ENCODE measurements at regions not wholly inside any gene's neighbourhood (a gene's known extent, or its start where the extent isn't known, plus 50 kb on each side); places are given as distances from the start of the nearest gene placed in this dataset.

DNA sequence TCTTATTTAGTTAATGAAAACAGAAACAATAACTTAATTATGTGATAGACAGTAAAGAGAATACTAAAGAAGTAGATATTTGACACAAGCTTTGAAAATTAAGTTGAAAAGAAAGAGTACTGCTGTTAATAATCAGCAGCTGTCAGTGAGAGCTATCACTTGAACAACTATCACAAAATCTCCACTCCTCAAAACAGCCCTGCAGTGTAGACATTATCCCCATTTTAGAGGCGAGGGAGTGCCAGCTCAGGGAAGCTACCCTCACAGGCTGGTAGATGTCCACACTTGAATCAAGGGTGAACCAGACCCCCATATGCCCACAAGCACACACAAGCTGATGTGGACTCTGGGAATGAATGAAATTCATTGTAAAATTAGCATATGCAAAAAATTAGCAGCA, 248.8 kb downstream of the RHOU start:
- POLR2A ChIA-PET, result no interaction called here
- no peaks in the 10 kb centered on the region for H3K36me3 ChIP-seq (ENCODE audit: control insufficient read depth, insufficient read depth, low read length)
- no peaks in the 10 kb centered on the region for H3K9me3 ChIP-seq (ENCODE audit: control insufficient read depth, insufficient read depth, low read depth, low read length)
- H3K4me1 ChIP-seq (ENCODE audit: control insufficient read depth, insufficient read depth, low read length), result no peaks in the 10 kb centered on the region
- intact Hi-C loops (cut with micrococcal nuclease; ENCODE audit: unreplicated experiment), result no loop called here
- no peak overlapping the region for H3K4me3 ChIP-seq (ENCODE audit: low read depth in 2 of 2, low read length in 2 of 2)
- TF ChIP-seq SIN3A (IDR thresholded peaks at IDR 0.05; ENCODE audit: borderline replicate concordance, insufficient read depth, low read depth, low read length) (no peak), POLR2AphosphoS5 (IDR thresholded peaks at IDR 0.05; ENCODE audit: low read depth, low read length) (no peak), TCF7L2 (IDR thresholded peaks at IDR 0.05; ENCODE audit: low read depth, low read length) (no peak)
- H3K27ac ChIP-seq (ENCODE audit: low read length), result no peak overlapping the region
- CTCF ChIA-PET, result no interaction called here
- no peaks in the 10 kb centered on the region for H3K27me3 ChIP-seq (ENCODE audit: control insufficient read depth, insufficient read depth, low read length)
- in situ Hi-C loops (cut with HindIII; ENCODE audit: low pct_unique_long_range_greater_than_20kb, low sequenced_read_pairs), result no loop called here
- ATAC-seq (no peak), DNase-seq (ENCODE audit: low read depth, low spot score) (no peak)
- no TSS peak for BruUV-seq (replicated peaks)

DNA sequence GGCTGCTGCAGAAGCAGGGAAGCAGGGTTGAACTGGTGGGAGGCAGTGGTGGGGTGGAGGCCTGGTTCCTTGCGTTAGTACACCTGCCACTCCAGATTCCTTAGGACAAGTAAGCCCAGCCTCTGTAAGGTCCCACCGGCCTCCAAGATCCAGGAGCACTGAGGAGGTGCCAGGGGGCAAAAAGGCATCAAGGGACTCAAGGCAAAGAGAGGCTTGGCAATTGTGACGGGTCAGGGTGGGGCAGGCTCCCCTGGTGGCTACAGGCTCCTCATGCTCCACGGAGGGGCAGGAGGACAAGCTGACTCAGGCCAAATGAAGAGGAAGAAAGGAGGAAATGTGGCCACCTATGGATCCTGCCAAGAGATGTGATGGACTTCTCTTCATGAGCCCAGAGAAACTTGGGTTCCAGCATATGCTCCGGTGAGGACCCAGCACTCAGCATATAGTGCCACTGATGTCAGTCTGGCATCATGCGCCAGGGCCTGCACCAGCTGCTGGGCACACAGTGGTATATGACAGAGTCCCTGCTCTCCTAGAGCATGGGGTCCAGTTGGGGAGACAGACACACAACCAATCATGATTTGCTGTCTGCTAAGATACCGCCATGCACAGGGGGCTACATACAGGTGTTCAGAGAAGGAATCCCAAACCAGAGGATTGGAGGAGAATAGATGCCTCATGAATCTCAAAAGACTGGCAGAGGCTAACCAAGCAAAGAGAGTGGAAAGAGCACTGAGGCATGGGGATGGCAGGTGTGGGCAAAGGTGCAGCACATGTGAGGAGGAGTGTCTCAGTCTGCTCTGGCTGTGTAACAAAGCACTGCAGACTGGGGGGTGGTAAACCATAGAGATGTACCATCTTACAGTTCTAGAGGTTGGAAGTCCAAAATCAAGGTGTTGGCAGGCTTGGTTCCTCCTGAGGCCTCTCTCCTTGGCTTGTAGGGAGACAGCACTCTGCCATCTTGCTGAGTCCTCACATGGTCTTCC, 249.7 kb downstream of the RHOU start:
- no TSS peak for BruUV-seq (replicated peaks)
- intact Hi-C loops (cut with micrococcal nuclease; ENCODE audit: unreplicated experiment), result no loop called here
- in situ Hi-C loops (cut with HindIII; ENCODE audit: low pct_unique_long_range_greater_than_20kb, low sequenced_read_pairs), result no loop called here
- POLR2A ChIA-PET, result no interaction called here
- no peak for ATAC-seq
- Histone ChIP-seq H3K4me1 (ENCODE audit: control insufficient read depth, insufficient read depth, low read length) (no peaks in the 10 kb centered on the region), H3K27me3 (ENCODE audit: control insufficient read depth, insufficient read depth, low read length) (no peaks in the 10 kb centered on the region), H3K27ac (ENCODE audit: low read length) (no peak overlapping the region), H3K36me3 (ENCODE audit: control insufficient read depth, insufficient read depth, low read length) (no peaks in the 10 kb centered on the region), H3K4me3 (ENCODE audit: low read depth in 2 of 2, low read length in 2 of 2) (no peak overlapping the region), H3K9me3 (ENCODE audit: control insufficient read depth, insufficient read depth, low read depth, low read length) (no peaks in the 10 kb centered on the region)
- CTCF ChIA-PET, result no interaction called here
- TF ChIP-seq TCF7L2 (IDR thresholded peaks at IDR 0.05; ENCODE audit: low read depth, low read length) (no peak), SIN3A (IDR thresholded peaks at IDR 0.05; ENCODE audit: borderline replicate concordance, insufficient read depth, low read depth, low read length) (no peak), POLR2AphosphoS5 (IDR thresholded peaks at IDR 0.05; ENCODE audit: low read depth, low read length) (no peak)
- TF ChIP-seq, protein P1, sequence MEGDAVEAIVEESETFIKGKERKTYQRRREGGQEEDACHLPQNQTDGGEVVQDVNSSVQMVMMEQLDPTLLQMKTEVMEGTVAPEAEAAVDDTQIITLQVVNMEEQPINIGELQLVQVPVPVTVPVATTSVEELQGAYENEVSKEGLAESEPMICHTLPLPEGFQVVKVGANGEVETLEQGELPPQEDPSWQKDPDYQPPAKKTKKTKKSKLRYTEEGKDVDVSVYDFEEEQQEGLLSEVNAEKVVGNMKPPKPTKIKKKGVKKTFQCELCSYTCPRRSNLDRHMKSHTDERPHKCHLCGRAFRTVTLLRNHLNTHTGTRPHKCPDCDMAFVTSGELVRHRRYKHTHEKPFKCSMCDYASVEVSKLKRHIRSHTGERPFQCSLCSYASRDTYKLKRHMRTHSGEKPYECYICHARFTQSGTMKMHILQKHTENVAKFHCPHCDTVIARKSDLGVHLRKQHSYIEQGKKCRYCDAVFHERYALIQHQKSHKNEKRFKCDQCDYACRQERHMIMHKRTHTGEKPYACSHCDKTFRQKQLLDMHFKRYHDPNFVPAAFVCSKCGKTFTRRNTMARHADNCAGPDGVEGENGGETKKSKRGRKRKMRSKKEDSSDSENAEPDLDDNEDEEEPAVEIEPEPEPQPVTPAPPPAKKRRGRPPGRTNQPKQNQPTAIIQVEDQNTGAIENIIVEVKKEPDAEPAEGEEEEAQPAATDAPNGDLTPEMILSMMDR (IDR thresholded peaks at IDR 0.05), result no peak
- no peak for DNase-seq (ENCODE audit: low read depth, low spot score)

DNA sequence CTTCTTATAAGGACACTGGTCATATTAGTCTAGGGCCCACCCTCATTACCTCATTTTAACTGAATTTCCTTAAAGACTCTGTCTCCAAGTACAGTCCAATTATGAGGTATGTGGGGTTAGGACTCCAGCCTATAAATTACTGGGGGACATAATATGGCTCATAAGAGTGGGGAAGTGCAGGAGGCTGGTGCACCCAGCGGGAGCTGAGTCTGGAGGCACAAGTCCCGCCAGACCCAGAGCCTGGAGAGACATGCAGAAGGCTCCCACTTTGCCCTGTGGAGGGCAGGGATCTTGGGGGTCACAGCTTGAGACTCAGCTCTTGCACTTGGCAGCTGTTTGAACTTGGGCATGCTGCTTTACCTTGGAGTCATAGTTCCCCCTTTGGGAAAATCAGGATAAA, 250.4 kb downstream of the RHOU start:
- ATAC-seq (no peak), DNase-seq (ENCODE audit: low read depth, low spot score) (no peak)
- POLR2A ChIA-PET, result no interaction called here
- CTCF ChIA-PET, result no interaction called here
- no peaks in the 10 kb centered on the region for H3K36me3 ChIP-seq (ENCODE audit: control insufficient read depth, insufficient read depth, low read length)
- intact Hi-C loops (cut with micrococcal nuclease; ENCODE audit: unreplicated experiment), result no loop called here
- H3K27me3 ChIP-seq (ENCODE audit: control insufficient read depth, insufficient read depth, low read length), result no peaks in the 10 kb centered on the region
- no peaks in the 10 kb centered on the region for H3K9me3 ChIP-seq (ENCODE audit: control insufficient read depth, insufficient read depth, low read depth, low read length)
- no TSS peak for BruUV-seq (replicated peaks)
- no peak for TF ChIP-seq TCF7L2 (IDR thresholded peaks at IDR 0.05; ENCODE audit: low read depth, low read length)
- TF ChIP-seq POLR2AphosphoS5 (IDR thresholded peaks at IDR 0.05; ENCODE audit: low read depth, low read length), result no peak
- TF ChIP-seq, protein P1 (IDR thresholded peaks at IDR 0.05), result no peak
- TF ChIP-seq, protein P2, sequence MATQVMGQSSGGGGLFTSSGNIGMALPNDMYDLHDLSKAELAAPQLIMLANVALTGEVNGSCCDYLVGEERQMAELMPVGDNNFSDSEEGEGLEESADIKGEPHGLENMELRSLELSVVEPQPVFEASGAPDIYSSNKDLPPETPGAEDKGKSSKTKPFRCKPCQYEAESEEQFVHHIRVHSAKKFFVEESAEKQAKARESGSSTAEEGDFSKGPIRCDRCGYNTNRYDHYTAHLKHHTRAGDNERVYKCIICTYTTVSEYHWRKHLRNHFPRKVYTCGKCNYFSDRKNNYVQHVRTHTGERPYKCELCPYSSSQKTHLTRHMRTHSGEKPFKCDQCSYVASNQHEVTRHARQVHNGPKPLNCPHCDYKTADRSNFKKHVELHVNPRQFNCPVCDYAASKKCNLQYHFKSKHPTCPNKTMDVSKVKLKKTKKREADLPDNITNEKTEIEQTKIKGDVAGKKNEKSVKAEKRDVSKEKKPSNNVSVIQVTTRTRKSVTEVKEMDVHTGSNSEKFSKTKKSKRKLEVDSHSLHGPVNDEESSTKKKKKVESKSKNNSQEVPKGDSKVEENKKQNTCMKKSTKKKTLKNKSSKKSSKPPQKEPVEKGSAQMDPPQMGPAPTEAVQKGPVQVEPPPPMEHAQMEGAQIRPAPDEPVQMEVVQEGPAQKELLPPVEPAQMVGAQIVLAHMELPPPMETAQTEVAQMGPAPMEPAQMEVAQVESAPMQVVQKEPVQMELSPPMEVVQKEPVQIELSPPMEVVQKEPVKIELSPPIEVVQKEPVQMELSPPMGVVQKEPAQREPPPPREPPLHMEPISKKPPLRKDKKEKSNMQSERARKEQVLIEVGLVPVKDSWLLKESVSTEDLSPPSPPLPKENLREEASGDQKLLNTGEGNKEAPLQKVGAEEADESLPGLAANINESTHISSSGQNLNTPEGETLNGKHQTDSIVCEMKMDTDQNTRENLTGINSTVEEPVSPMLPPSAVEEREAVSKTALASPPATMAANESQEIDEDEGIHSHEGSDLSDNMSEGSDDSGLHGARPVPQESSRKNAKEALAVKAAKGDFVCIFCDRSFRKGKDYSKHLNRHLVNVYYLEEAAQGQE (IDR thresholded peaks at IDR 0.05; ENCODE audit: insufficient read depth in 1 of 2, low read depth in 2 of 2, low read length in 1 of 2), result no peak
- no peak for TF ChIP-seq SIN3A (IDR thresholded peaks at IDR 0.05; ENCODE audit: borderline replicate concordance, insufficient read depth, low read depth, low read length)
- in situ Hi-C loops (cut with HindIII; ENCODE audit: low pct_unique_long_range_greater_than_20kb, low sequenced_read_pairs), result no loop called here
- no peaks in the 10 kb centered on the region for H3K4me1 ChIP-seq (ENCODE audit: control insufficient read depth, insufficient read depth, low read length)
- no peak overlapping the region for H3K4me3 ChIP-seq (ENCODE audit: low read depth in 2 of 2, low read length in 2 of 2)
- no peak overlapping the region for H3K27ac ChIP-seq (ENCODE audit: low read length)

Measured in Panc1 (cell line).